ENCODE measurements at regions not wholly inside any gene's neighbourhood (a gene's known extent, or its start where the extent isn't known, plus 50 kb on each side); places are given as distances from the start of the nearest gene placed in this dataset.

- TF ChIP-seq GABPA (IDR thresholded peaks at IDR 0.05; ENCODE audit: low read depth) = no peak
- TF ChIP-seq, protein P1, sequence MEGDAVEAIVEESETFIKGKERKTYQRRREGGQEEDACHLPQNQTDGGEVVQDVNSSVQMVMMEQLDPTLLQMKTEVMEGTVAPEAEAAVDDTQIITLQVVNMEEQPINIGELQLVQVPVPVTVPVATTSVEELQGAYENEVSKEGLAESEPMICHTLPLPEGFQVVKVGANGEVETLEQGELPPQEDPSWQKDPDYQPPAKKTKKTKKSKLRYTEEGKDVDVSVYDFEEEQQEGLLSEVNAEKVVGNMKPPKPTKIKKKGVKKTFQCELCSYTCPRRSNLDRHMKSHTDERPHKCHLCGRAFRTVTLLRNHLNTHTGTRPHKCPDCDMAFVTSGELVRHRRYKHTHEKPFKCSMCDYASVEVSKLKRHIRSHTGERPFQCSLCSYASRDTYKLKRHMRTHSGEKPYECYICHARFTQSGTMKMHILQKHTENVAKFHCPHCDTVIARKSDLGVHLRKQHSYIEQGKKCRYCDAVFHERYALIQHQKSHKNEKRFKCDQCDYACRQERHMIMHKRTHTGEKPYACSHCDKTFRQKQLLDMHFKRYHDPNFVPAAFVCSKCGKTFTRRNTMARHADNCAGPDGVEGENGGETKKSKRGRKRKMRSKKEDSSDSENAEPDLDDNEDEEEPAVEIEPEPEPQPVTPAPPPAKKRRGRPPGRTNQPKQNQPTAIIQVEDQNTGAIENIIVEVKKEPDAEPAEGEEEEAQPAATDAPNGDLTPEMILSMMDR (IDR thresholded peaks at IDR 0.05; ENCODE audit: insufficient read depth, low read length) = no peak
Observed at GRCh38 chr12:124442281-124442680, 125.1 kb downstream of the NCOR2 start.

Data from HL-60 (cell line).